ENCODE measurements at regions not wholly inside any gene's neighbourhood (a gene's known extent, or its start where the extent isn't known, plus 50 kb on each side); places are given as distances from the start of the nearest gene placed in this dataset.

DNA sequence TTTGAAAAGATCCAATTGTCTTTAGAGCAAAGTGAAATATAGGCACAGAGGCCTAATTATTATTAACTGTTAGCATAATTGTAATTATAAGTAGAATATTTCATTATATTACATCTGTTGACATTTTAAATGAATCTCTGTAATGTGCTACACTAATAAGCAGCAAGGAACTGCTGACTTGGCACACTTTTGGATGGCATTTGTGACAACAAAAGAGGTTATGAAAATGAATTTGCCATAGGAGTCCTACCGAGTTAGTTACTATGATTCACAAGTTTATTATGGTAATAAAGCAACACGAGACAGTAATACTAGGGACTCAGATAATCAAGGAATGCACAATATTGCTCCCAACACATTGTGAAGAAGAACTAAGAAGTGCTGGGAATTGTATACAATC, 213.8 kb upstream of the PCDH9 start:
- CTCF ChIA-PET: no interaction called here
- no peak for DNase-seq (ENCODE audit: low read depth in 1 of 2, low spot score in 1 of 2)
- Histone ChIP-seq H3K4me2 (no peak overlapping the region), H3K4me3 (no peak overlapping the region), H3K9me3 (no peaks in the 10 kb centered on the region), H3K27ac (no peak overlapping the region), H3K4me1 (no peaks in the 10 kb centered on the region)
- no peak for ATAC-seq
- no peak for TF ChIP-seq KDM1A (IDR thresholded peaks at IDR 0.05; ENCODE audit: low read depth)
- peak; percentile 63 for TF ChIP-seq MAFK (IDR thresholded peaks at IDR 0.05; ENCODE audit: partially characterized antibody)
- FAIRE-seq: no peak
- 8% methylated on average over 2 of the region's 2 CpGs for WGBS (ENCODE audit: missing lambda C conversion rate)
- POLR2A ChIA-PET: no interaction called here

DNA sequence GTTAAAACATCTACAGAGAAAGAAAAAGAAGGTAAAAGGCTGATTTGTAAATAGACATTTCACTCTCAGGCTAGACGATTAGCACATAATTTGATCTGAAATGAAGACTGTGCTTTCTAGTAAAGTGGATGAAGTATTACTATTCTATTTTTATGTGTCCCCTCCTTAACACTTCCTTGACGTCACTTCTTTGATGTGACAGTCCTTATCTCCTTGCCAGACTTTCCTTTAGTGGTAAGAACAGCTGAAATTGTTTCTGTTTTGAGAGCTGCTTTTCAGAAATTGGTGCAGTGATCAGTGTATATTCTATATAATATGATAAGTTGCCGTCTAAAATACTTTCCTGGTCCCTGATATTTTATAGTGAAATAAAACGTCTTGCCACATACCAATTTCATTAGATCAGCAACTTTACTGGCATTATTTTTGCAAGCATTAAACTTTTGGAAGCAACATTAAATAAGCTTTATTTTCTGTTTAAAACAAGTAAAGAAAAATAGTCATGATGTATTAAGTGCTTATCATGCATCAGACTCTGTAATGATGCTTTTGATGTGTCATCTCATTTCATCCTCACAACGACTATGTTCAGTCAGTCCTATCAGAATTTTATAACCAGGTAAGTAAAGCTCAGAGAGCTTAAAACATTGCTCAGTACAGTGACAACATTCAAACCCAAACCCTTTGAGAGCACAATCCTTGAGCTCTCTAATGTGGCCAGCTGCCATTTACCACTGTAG, 210.3 kb upstream of the PCDH9 start:
- Histone ChIP-seq H3K27ac (no peak overlapping the region), H3K4me2 (no peak overlapping the region), H3K4me1 (no peaks in the 10 kb centered on the region), H3K9me3 (no peaks in the 10 kb centered on the region), H3K4me3 (no peak overlapping the region)
- no peak for ATAC-seq
- FAIRE-seq: no peak
- no peak for DNase-seq (ENCODE audit: low read depth in 1 of 2, low spot score in 1 of 2)
- POLR2A ChIA-PET: no interaction called here
- CTCF ChIA-PET: no interaction called here
- WGBS (ENCODE audit: missing lambda C conversion rate): 7% methylated on average over 5 of the region's 5 CpGs
- TF ChIP-seq ELK1 (IDR thresholded peaks at IDR 0.05; ENCODE audit: low read depth, low read length): no peak
- TF ChIP-seq, protein P1, sequence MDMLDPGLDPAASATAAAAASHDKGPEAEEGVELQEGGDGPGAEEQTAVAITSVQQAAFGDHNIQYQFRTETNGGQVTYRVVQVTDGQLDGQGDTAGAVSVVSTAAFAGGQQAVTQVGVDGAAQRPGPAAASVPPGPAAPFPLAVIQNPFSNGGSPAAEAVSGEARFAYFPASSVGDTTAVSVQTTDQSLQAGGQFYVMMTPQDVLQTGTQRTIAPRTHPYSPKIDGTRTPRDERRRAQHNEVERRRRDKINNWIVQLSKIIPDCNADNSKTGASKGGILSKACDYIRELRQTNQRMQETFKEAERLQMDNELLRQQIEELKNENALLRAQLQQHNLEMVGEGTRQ (IDR thresholded peaks at IDR 0.05): no peak
- TF ChIP-seq MYC (IDR thresholded peaks at IDR 0.05; ENCODE audit: borderline replicate concordance, low read length): no peak
- TF ChIP-seq JUNB (IDR thresholded peaks at IDR 0.05): no peak
- no peak for TF ChIP-seq CBX2 (IDR thresholded peaks at IDR 0.05; ENCODE audit: borderline replicate concordance, low read depth)
- TF ChIP-seq TFCP2L1 (CRISPR knock-in tag; IDR thresholded peaks at IDR 0.05): no peak
- no peak for TF ChIP-seq POLR2AphosphoS2 (conservative IDR thresholded peaks at IDR 0.05; ENCODE audit: low read length)
- no peak for TF ChIP-seq RFX5 (IDR thresholded peaks at IDR 0.05)
- no peak for TF ChIP-seq EHF (CRISPR knock-in tag; IDR thresholded peaks at IDR 0.05)
- no peak for TF ChIP-seq KDM1A (IDR thresholded peaks at IDR 0.05; ENCODE audit: low read depth)
- no peak for TF ChIP-seq RCOR1 (IDR thresholded peaks at IDR 0.05; ENCODE audit: low read depth, low read length)
- no peak for TF ChIP-seq NPAS2 (CRISPR knock-in tag; IDR thresholded peaks at IDR 0.05; ENCODE audit: borderline replicate concordance)

DNA sequence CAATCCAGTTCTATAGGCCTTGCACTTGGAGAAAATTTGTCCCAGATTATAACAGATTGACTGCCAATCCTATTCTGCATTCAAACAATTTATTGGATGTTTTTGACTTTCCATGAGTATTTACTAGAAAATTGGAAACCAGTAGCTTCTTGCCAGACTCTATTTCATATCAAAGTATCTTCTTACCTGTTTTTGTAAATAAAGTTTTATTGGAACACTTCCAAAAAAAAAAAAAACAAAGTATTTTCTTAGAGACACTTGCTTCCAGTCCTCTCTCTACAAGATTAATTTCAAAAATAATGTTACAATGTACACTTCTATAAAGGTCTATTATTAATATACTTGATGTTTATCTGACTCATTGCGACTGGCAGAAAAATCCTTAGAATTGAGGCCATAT, 209.2 kb upstream of the PCDH9 start:
- no peak for FAIRE-seq
- Histone ChIP-seq H3K4me3 (no peak overlapping the region), H3K4me1 (no peaks in the 10 kb centered on the region), H3K4me2 (no peak overlapping the region), H3K9me3 (no peaks in the 10 kb centered on the region), H3K27ac (no peak overlapping the region)
- DNase-seq (ENCODE audit: low read depth in 1 of 2, low spot score in 1 of 2): no peak
- CTCF ChIA-PET: no interaction called here
- no peak for ATAC-seq
- 28% methylated on average over 1 of the region's 1 CpG for WGBS (ENCODE audit: missing lambda C conversion rate)
- POLR2A ChIA-PET: no interaction called here
- TF ChIP-seq RNF2 (IDR thresholded peaks at IDR 0.05; ENCODE audit: borderline replicate concordance, low read depth) (no peak), SREBF2 (IDR thresholded peaks at IDR 0.05) (no peak), ELK1 (IDR thresholded peaks at IDR 0.05; ENCODE audit: low read depth, low read length) (no peak), PBX3 (IDR thresholded peaks at IDR 0.05) (no peak), RFX5 (IDR thresholded peaks at IDR 0.05) (no peak), CEBPB (IDR thresholded peaks at IDR 0.05) (no peak), ESRRA (IDR thresholded peaks at IDR 0.05; ENCODE audit: borderline replicate concordance, low read length) (no peak), SMC3 (IDR thresholded peaks at IDR 0.05) (no peak), REST (IDR thresholded peaks at IDR 0.05) (no peak), ZFP36 (IDR thresholded peaks at IDR 0.05; ENCODE audit: borderline replicate concordance, partially characterized antibody) (no peak), MAX (IDR thresholded peaks at IDR 0.05) (no peak), FOSL2 (IDR thresholded peaks at IDR 0.05) (no peak), FOSL2 (CRISPR knock-in tag; IDR thresholded peaks at IDR 0.05) (no peak), CBX2 (IDR thresholded peaks at IDR 0.05; ENCODE audit: borderline replicate concordance, low read depth) (no peak), POLR2A (IDR thresholded peaks at IDR 0.05; ENCODE audit: low read length) (no peak)
- TF ChIP-seq, protein P2, sequence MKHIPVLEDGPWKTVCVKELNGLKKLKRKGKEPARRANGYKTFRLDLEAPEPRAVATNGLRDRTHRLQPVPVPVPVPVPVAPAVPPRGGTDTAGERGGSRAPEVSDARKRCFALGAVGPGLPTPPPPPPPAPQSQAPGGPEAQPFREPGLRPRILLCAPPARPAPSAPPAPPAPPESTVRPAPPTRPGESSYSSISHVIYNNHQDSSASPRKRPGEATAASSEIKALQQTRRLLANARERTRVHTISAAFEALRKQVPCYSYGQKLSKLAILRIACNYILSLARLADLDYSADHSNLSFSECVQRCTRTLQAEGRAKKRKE (CRISPR knock-in tag; IDR thresholded peaks at IDR 0.05; ENCODE audit: low read depth): no peak
